Astrocyte (in vitro differentiated cells and primary cell): ENCODE measurements at regions not wholly inside any gene's neighbourhood (a gene's known extent, or its start where the extent isn't known, plus 50 kb on each side); places are given as distances from the start of the nearest gene placed in this dataset.

Experiments used
- DNase-seq: peaks from one replicate; pipeline ENCODE4 v3.0.0-alpha.2; 2010; ENCODE audit warnings: low read depth
- FAIRE-seq: peaks from 2 replicates; lab custom pipeline; 2011; peaks lifted over from hg19 to GRCh38; lab: Jason Lieb, UNC
- H2AFZ ChIP-seq: 2 replicates; pipeline ENCODE4 v1.6.0; 2012; ENCODE audit warnings: low read depth, low read length, inconsistent platforms
- H3K27ac ChIP-seq: 2 replicates; pipeline ENCODE4 v1.5.1; 2011; ENCODE audit warnings: low read depth, low read length, inconsistent platforms
- H3K27me3 ChIP-seq: 2 replicates; pipeline ENCODE4 v1.6.0; 2011; ENCODE audit warnings: low read length, inconsistent platforms; ENCODE audit not compliant: insufficient read depth
- H3K36me3 ChIP-seq: 2 replicates; pipeline ENCODE4 v1.5.1; 2011; ENCODE audit warnings: low read length, inconsistent platforms; ENCODE audit not compliant: insufficient read depth
- H3K4me1 ChIP-seq: 2 replicates; pipeline ENCODE4 v1.5.1; 2011; ENCODE audit warnings: low read length, inconsistent platforms; ENCODE audit not compliant: insufficient read depth
- H3K4me2 ChIP-seq: 2 replicates; pipeline ENCODE4 v1.6.0; 2012; ENCODE audit warnings: low read length, inconsistent platforms
- H3K4me3 ChIP-seq: 2 replicates; pipeline ENCODE4 v1.5.1; 2011; ENCODE audit warnings: low read depth, mild to moderate bottlenecking, low read length, inconsistent platforms; ENCODE audit not compliant: insufficient read depth
- H3K79me2 ChIP-seq: 2 replicates; pipeline ENCODE4 v1.6.0; 2012; ENCODE audit warnings: mild to moderate bottlenecking, low read length, inconsistent platforms; ENCODE audit not compliant: insufficient read depth
- H3K9ac ChIP-seq: 2 replicates; pipeline ENCODE4 v1.6.0; 2012; ENCODE audit warnings: mild to moderate bottlenecking, low read length, inconsistent platforms
- H3K9me3 ChIP-seq: 2 replicates; pipeline ENCODE4 v1.5.1; 2012; ENCODE audit warnings: low read depth, mild to moderate bottlenecking, low read length, inconsistent platforms; ENCODE audit not compliant: insufficient read depth
- H4K20me1 ChIP-seq: 2 replicates; pipeline ENCODE4 v1.6.0; 2012; ENCODE audit warnings: low read length, inconsistent platforms; ENCODE audit not compliant: insufficient read depth
- H3K27ac Mint-ChIP-seq: one replicate; pipeline ENCODE4 v1.8.0; 2021; ENCODE audit warnings: mild to moderate bottlenecking, mixed read lengths; ENCODE audit not compliant: unreplicated experiment
- H3K27me3 Mint-ChIP-seq: one replicate; pipeline ENCODE4 v1.8.0; 2021; ENCODE audit warnings: low read depth, mixed read lengths; ENCODE audit not compliant: unreplicated experiment
- H3K36me3 Mint-ChIP-seq: one replicate; pipeline ENCODE4 v1.8.0; 2021; ENCODE audit warnings: low read depth, mixed read lengths; ENCODE audit not compliant: unreplicated experiment
- H3K4me1 Mint-ChIP-seq: one replicate; pipeline ENCODE4 v1.8.0; 2021; ENCODE audit warnings: low read depth, mixed read lengths; ENCODE audit not compliant: unreplicated experiment
- H3K4me3 Mint-ChIP-seq: one replicate; pipeline ENCODE4 v1.8.0; 2021; ENCODE audit warnings: mild to moderate bottlenecking, moderate library complexity, mixed read lengths; ENCODE audit not compliant: unreplicated experiment
- H3K9me3 Mint-ChIP-seq: one replicate; pipeline ENCODE4 v1.8.0; 2021; ENCODE audit warnings: mild to moderate bottlenecking, mixed read lengths; ENCODE audit not compliant: unreplicated experiment
- CTCF ChIP-seq: IDR thresholded peaks from 2 replicates; pipeline ENCODE4 v1.5.1; 2011; ENCODE audit warnings: low read depth, mild to moderate bottlenecking, inconsistent platforms, low read length, moderate library complexity; ENCODE audit not compliant: insufficient read depth
- EZH2 ChIP-seq: IDR thresholded peaks from 2 replicates; pipeline ENCODE4 v1.6.1; 2012; ENCODE audit warnings: mild to moderate bottlenecking, low read length, inconsistent platforms; ENCODE audit not compliant: insufficient read depth

GRCh38 chr2:228339525-228339924 is 158.0 kb upstream of the SPHKAP start:
- no peak overlapping the region for H3K4me3 Mint-ChIP-seq
- H3K9me3 ChIP-seq, result peaks cover 4% of the 10 kb centered on the region
- FAIRE-seq (no peak), DNase-seq (no peak)
- H3K27ac Mint-ChIP-seq, result no peak overlapping the region
- peaks cover 5% of the 10 kb centered on the region for H3K4me1 Mint-ChIP-seq
- no peak overlapping the region for H3K4me3 ChIP-seq
- H3K79me2 ChIP-seq, result no peaks in the 10 kb centered on the region
- H3K9me3 Mint-ChIP-seq, result no peaks in the 10 kb centered on the region
- H3K36me3 Mint-ChIP-seq, result no peaks in the 10 kb centered on the region
- no peaks in the 10 kb centered on the region for H3K4me1 ChIP-seq
- H3K27me3 Mint-ChIP-seq, result no peaks in the 10 kb centered on the region
- no peak overlapping the region for H2AFZ ChIP-seq
- no peaks in the 10 kb centered on the region for H3K27me3 ChIP-seq
- H4K20me1 ChIP-seq, result no peaks in the 10 kb centered on the region
- TF ChIP-seq CTCF, result no peak
- no peak for TF ChIP-seq EZH2
- H3K36me3 ChIP-seq, result no peaks in the 10 kb centered on the region
- no peak overlapping the region for H3K27ac ChIP-seq
- no peak overlapping the region for H3K9ac ChIP-seq
- no peak overlapping the region for H3K4me2 ChIP-seq

GRCh38 chr2:228334180-228334579 is 152.7 kb upstream of the SPHKAP start:
- Histone ChIP-seq H3K36me3 (no peaks in the 10 kb centered on the region), H4K20me1 (no peaks in the 10 kb centered on the region), H3K9me3 (peaks cover 4% of the 10 kb centered on the region), H3K4me3 (no peak overlapping the region), H3K27ac (no peak overlapping the region), H2AFZ (no peak overlapping the region), H3K4me2 (no peak overlapping the region), H3K79me2 (no peaks in the 10 kb centered on the region), H3K27me3 (no peaks in the 10 kb centered on the region), H3K4me1 (no peaks in the 10 kb centered on the region), H3K9ac (no peak overlapping the region)
- no peak for DNase-seq
- Mint-ChIP-seq H3K4me3 (no peak overlapping the region), H3K36me3 (no peaks in the 10 kb centered on the region), H3K27ac (no peak overlapping the region), H3K27me3 (no peaks in the 10 kb centered on the region), H3K4me1 (no peaks in the 10 kb centered on the region), H3K9me3 (no peaks in the 10 kb centered on the region)
- TF ChIP-seq CTCF (no peak), EZH2 (no peak)
- no peak for FAIRE-seq

GRCh38 chr2:228329282-228329681 is 147.8 kb upstream of the SPHKAP start:
- TF ChIP-seq EZH2 (no peak), CTCF (no peak)
- no peak overlapping the region for H3K27ac ChIP-seq
- no peaks in the 10 kb centered on the region for H3K36me3 Mint-ChIP-seq
- H3K4me2 ChIP-seq, result no peak overlapping the region
- H2AFZ ChIP-seq, result no peak overlapping the region
- H3K9ac ChIP-seq, result no peak overlapping the region
- FAIRE-seq, result no peak
- peaks cover 5% of the 10 kb centered on the region for H3K9me3 Mint-ChIP-seq
- no peaks in the 10 kb centered on the region for H3K27me3 ChIP-seq
- no peak overlapping the region for H3K4me3 Mint-ChIP-seq
- no peaks in the 10 kb centered on the region for H4K20me1 ChIP-seq
- no peaks in the 10 kb centered on the region for H3K9me3 ChIP-seq
- H3K4me3 ChIP-seq, result no peak overlapping the region
- H3K27ac Mint-ChIP-seq, result no peak overlapping the region
- DNase-seq, result no peak
- no peaks in the 10 kb centered on the region for H3K4me1 Mint-ChIP-seq
- H3K4me1 ChIP-seq, result no peaks in the 10 kb centered on the region
- no peaks in the 10 kb centered on the region for H3K27me3 Mint-ChIP-seq
- H3K36me3 ChIP-seq, result no peaks in the 10 kb centered on the region
- H3K79me2 ChIP-seq, result no peaks in the 10 kb centered on the region
